DND-41 (cell line): ENCODE measurements at regions not wholly inside any gene's neighbourhood (a gene's known extent, or its start where the extent isn't known, plus 50 kb on each side); places are given as distances from the start of the nearest gene placed in this dataset.

Experiments
- CTCF ChIP-seq: IDR thresholded peaks from 2 replicates; pipeline ENCODE4 v1.5.1; 2012; ENCODE audit warnings: borderline replicate concordance, low read length, moderate library complexity, mild to moderate bottlenecking; ENCODE audit not compliant: poor library complexity, severe bottlenecking; ENCODE audit errors: extremely low read depth
- EZH2 ChIP-seq: IDR thresholded peaks from 3 replicates; pipeline ENCODE4 v1.6.1; 2012; ENCODE audit warnings: borderline replicate concordance, low read depth, mild to moderate bottlenecking, moderate library complexity, low read length, inconsistent platforms; ENCODE audit not compliant: severe bottlenecking

- TF ChIP-seq EZH2 (no peak), CTCF (no peak)
These were observed 56.5 kb downstream of the BLID start for GRCh38 chr11:122059565-122059964.
